LoVo (cell line): ENCODE measurements at regions not wholly inside any gene's neighbourhood (a gene's known extent, or its start where the extent isn't known, plus 50 kb on each side); places are given as distances from the start of the nearest gene placed in this dataset.
"Not testable (repeated sequence)": the region's sequence is repeated elsewhere in the genome, so short reads cannot be mapped to it uniquely, and the experiment has no call there.

ENCODE experiments used
- DNase-seq: peaks from one replicate; pipeline ENCODE4 v3.0.0-alpha.2; 2016; ENCODE audit warnings: low spot score

DNA sequence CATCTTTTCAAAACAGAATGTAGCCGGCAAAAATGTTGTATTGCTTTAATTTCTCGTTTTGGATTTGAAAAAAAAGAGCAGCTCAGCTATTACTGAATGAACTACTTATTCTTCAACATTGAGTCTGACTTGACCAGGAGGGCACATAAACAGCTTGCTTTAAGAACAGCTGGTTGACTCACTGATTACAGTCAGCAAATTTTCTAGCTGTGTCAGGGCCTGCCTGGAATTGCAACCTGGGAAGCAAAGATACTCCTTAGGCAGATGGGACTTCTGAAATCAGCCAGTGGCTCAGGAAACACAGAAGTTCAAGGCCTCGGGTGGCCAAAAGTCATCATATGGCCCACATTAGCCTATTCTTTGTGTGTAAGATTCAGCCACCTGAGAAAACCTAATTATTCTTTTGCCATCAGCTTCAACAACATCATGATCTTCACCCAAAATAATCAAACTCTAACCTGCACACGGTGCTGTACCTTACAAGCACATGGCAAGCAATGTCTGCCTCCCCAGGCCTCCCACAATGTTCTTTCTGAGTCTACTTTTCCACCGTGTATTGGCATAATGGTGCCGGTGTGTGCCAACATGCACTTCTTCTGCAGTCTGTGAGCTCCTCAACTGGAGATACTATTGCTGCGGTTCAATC, 307.2 kb downstream of the HHIPL2 start:
- no peak for DNase-seq

DNA sequence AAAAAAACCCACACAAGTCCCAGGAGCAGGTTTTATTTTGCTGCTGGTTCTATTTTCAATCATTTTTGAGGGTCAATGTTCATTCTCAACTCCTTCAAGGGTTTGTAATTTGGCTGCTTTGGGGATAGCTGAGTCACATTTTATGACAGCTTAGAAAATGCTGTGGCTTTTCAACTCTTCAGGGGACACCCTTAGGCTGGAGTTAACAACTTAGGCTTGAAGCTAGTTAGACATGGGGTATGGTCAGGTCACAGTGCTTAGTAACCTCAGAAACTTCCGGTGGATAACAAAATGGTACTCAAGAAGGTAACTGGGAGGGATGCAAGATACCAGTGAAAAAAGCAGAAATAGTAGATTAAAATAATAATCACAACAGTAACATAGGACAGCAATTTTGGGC, 308.8 kb downstream of the HHIPL2 start:
- DNase-seq: no peak

DNA sequence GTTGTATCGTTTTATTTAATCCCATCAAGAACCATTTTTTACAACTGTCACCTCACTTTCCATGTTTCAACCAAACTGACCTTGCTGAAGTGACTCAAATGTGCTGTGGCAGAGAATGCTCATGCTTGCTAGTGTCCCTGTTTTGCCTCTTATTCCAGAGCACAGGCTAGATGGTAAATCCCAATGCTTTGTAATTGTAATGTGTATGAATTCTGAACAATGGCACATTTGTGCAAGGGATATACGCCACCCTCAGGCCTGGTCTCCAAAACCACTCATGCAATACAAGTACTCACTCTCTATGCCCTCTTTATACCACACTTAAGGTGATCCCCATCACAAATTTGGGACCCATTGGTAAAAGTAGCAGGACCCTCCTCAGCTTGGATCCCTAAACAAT, 313.6 kb downstream of the HHIPL2 start:
- DNase-seq: no peak

DNA sequence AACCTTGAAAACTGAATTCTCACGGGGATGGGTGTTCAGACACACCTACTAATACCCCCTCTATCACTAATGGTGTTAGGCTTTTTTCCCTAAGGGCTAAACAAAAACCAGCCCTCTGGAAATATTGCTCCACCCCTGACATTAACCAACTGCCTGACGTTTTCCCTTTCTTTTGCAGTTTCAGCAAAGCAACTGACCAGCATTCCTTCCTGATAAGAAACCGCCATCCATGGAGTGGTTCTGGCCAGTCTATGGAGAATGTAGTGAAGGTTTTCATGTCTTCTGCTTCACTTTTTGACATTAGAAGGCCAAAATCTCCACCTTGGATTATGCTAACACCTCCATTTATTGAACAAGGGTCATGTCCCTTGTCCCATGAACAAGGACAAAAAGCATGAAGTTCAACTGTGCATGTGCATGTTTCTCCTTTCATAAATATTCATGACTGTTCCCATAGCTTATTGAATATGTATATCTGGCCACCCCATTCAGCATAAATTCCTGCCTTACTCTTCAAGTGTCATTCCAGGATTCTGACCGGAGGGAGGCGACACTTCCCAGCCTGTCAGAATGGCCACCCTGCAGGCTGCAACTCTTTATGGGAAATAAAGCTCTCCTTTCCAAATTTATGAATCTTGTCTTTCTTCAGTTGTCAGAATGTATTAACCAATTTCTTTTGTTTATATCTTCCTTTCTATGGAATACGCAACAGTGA, 314.3 kb downstream of the HHIPL2 start:
- no peak for DNase-seq

DNA sequence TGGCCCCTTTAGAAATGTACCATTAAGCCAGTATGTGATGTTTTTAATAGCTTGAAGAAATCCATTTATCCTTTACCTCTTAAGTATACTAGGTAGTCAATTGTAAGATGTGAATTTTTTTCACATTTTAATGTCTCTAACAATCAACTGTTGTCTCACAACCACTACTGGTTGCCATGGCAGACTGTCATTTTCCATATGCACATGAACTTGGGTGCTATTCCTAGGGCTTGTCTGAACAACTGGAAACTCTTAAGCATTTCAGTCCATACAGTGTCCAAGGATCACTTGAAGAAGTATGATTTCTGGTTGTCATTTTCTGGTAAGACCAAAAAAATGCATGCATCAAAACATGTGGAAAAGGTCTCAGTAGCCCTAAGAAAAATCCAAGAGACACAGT, 315.1 kb downstream of the HHIPL2 start:
- DNase-seq: no peak

DNA sequence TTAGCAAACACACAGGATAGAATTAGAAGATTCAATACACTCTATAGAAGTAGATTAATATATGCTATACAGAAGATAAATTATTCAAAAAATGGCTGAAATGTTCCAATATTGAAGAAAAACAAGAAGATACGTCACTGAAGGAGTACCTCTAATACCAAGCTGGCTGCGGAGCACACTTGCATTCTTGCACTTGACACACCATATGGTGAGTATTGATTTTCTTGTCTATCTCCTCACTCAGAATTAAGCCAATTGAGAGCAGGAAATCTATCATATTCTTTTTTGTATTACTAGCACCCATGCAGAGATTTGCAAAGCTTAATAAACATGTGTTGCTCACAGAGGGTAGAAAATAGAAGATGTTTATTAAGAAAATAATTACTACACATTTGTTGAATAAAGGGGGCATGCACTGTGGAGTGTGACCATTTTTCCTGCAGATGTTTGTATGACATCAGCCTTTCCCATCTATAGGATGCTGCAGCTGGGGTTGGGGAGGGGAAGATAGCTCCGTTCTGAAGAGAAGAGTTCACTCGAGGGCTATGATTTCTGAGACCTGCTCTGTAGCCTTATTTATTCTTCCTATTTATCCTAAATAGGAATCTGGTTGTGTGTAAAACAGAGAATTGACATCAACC, 318.1 kb downstream of the HHIPL2 start:
- no peak for DNase-seq

DNA sequence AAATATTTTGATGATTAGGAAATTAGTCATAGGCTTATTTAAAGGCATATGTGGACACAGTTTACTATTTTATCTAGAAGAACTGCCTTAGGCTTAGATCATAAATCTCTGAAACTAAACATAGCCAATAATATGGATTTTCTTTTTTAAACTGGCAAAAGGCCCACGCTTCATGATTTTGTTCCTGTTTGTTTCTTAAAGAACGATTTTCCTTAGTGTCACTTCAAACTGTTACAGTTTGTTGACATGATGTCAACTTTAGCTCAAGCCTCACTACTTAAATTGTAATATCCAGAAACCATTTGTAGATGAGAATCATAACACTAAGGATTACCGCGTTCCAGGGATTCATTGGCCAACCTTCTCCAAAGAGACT, 322.6 kb downstream of the HHIPL2 start:
- no peak for DNase-seq

DNA sequence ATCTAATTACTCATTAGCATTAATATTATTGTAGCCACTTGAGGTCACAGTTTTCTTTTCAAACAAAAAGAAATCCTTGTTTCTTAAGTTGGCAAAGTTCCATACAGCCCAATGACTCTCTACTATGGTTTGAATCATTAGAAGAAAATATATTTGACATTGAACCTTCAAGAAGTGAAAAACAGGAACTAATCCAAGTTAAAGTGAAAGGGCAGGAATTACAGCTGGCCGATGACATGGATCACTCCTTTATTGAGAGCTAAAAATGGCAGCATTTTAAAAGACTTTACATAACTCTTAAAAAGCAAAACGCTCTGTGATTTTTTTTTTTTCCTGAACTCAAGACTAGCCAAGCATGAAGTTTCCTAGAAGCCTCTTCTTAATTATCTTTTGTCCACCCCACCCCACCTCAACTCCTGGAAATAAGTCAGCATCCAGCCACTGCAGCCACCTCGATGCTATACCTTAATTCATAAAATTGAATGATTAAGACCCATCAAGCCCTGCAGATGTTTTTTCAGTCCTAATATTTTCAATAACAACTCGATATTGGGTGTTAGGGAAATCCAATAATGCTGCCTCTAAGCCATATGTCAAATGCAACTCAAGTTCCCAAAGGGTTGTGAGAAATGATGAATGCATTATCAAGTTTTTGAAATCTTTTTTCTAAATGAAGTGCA, 323.1 kb downstream of the HHIPL2 start:
- no peak for DNase-seq

DNA sequence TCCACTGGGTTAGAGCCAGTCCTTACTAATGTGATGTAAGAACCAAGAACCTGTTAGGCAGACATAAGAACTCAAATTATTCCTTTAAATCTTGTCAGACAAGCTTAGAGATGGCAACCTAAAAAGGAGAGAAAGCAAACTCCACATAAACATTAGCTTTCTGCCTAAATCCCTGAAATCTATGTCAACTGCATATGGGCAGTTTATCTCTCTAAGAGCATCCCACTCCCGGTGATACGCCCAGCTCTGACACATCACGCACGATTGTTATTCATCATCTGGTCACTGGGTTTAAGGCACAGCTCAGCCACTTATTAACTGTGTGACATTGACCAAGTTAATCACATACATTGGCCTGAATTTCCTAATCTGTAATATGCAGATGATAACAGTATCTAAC, 323.7 kb downstream of the HHIPL2 start:
- DNase-seq: no peak

DNA sequence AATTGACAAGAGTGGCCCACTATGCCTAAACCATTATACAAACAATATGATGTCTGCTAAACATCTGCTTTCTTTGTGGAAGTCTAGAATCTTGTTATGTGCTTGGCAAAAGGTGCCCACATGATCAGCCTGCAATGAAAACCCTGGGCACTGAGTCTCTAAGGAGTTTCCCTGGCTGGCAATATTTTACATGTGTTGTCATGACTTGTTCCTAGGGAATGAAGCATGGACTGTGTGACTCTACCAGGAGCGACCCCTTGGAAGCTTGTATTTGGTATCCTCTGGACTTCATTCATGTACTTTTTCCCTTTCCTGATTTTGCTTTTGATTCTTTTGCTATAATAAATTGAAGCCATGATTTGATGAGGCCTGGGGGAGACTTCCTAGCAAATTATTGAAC, 324.9 kb downstream of the HHIPL2 start:
- no peak for DNase-seq

DNA sequence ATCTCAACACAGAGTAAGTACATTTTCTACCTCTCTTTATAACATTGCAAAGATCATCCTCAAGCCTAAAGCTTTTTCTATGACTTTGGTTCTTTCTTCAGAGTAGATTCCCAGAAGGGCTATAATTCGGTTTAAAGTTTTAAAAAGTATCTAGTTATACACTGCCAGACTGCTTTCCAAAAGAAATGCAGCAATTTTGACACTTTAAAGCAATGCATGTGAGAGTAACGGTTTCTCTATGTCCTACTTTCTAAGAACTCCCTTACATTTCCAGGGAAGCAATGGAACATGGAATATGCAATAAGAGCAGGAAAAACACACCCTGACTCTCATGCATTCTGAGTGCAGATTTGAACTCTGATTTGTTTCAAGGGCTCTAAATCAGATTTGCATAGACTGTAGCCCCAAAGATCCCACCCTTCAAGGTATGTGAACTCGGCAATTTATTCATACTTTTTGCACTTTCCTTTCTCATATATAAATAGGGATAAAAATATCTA, 331.6 kb downstream of the HHIPL2 start:
- DNase-seq: no peak

DNA sequence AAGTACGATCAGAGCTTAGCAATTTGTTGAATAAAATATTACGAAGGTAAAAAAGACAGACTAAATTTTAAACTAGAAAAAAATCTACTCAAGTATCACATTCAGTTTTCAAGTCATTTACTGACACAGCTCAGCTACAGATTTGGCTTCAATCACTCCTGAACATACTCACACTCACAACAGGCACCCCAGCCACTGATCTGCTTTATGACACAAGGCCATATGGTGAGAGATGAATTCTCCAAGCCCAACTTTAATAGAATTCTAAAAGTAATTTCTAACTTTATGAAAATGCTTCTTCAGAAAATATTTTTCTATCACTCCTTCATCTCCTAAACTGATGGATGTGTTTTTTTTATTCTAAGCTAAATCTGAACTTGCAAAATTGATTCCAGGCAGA, 337.1 kb downstream of the HHIPL2 start:
- DNase-seq: no peak

DNA sequence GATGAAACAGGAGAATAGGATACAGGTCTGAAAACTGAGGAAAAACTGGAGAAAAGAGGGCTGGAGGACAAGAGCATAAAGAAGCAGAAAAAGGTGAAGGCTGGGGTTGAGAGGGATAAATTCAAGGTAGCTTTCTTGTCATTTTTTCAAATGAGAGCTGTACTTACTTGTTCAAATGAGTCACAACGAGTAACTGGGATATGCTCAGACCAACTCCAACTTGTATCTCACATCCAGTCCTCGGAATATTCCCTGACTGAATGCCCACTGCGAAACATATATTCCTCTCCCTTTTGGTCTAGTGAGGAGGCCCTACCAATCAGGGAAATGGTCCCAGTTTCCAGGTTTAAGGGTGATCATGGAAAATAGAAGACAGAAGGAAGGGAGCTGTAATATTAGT, 343.4 kb downstream of the HHIPL2 start:
- no peak for DNase-seq

DNA sequence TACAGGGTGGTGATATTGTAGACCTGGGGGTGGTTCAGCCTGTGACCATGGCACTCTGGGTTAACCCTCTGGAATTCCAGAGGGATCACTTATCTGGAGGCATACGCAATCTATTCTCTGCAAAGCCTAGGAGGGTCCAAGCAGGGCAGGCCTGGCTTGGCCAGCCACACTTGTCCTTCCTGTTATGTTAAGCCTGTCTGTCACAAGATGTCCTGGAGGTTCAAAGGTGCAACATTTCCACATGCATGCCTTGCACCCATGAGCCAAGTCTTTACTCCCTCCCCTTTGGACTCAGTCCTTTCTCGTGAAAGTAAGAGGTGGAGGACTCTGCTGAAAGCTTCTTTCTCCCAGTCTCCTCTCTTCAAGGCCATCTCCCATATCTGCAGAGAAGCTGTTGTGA, 345.1 kb downstream of the HHIPL2 start:
- DNase-seq: no peak

DNA sequence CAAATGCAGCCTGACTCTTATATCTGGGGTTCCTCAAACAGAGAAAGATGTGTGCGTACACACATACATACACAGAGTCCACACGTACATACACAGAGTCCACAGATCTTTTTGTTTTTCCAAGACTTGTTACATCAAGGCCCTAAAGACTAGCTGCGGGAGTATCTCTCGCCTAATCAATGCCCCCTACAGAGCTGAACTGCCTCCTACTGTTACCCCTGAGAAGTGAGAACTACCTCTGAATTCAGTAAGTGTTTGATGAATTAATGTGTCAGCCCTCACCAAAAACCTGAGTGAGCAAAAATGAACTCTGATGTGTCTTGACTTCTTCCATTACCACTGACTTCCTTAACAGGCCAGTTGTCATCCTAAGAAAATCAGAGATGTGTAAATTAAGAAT, 351.2 kb downstream of the HHIPL2 start:
- DNase-seq: no peak

DNA sequence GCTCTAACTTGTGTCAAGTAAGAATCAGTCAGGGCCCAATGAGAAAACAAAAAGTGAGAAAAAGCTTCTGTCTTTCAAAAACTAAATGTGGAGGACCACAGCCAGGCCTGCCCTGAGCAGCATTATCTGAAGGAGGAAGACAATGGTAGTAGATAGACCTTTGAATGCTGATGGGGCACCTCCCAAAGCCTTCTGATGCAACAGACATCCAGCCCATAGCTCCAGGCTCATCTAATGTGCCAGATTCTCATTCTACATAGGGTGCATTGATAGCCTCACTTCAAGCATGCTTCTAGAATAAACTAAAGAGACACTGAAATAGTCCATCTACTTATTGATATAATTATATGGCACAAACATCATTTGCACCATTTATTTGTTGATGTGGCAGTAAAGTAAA, 351.6 kb downstream of the HHIPL2 start:
- no peak for DNase-seq

DNA sequence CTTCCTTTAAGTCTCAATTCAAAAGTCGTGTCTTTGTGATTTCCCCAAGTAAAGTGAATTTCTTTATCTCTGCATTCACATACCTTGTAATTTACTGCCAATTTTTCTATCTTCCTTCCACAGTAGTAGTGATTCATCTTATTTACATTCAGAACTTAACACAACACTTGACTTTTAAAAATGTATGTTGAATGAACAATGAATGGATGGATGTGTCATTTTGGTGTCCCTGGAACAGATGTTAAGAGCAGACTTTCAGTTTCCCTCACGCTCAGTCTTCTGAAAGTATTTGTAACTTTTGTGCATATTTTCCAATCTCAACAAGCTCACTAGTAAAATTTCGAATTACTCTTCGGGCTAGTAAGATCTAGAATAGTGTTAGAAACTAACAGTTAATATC, 352.0 kb downstream of the HHIPL2 start:
- no peak for DNase-seq

DNA sequence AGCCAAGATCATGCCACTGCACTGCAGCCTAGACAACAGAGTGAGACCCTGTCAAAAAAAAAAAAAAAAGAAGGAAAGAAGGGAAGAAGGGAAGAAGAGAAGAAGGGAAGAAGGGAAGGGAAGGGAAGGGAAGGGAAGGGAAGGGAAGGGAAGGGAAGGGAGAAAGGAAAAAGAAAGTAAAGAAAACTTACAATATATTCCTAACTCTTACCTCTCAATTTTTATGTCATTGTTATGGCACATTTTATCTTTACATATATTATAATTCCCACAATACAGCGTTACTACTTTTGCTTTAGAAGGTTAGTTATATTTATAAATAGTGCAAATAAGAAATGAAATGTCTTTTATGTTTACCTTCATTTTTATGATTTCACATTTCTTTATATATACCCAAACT, 358.7 kb downstream of the HHIPL2 start:
- DNase-seq: no peak

DNA sequence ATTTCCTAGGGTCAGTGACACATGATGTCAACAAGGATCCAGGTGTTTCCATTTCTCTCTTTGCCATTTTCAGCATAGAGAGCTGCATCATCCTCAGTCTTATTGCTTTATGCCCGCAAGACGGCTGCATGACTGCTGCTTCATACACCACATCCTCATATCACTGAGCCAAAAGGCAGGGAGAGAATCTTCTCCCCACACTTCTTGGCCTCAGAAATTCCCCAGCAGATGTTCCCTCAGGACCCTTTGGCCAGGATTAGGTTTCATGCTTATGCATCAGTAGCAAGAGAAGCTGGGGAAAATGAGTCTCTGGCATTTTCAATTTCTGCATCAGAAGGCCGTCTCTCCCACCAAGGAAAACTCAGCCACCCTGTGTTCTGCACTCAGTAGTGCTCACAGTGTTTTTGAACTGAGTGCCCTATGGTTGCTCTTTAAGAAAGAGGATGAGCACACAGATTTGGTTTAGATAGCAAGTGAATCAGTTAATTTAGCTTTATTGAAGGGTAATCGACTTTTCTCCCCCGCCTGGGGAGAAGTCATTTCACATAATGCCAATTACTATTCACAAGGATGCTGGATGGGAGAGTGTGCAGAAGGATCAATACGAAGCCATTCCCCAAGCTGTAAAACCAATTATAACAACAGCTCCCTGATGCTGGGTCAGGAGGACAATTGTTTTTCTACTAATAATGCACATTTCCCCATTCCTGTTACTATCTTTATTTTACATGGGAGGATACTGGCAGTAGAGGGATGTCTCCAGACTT, 360.2 kb downstream of the HHIPL2 start:
- DNase-seq: no peak

DNA sequence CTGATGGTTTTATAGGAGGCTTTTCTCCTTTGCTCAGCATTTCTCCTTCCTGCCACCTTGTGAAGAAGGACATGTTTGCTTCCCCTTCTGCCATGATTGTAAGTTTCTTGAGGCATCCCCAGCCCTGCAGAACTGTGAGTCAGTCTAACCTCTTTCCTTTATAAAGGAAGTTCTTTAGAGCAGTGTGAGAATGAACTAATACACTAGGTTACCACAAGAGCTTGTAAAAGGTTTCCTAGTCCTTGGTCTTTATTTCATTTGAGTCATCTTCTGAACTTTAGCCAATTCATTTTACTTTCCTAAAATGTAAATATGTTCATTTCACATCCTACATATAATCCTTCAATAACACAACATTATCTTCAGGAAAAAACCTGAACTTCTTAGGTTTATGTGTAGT, 365.3 kb downstream of the HHIPL2 start:
- no peak for DNase-seq

DNA sequence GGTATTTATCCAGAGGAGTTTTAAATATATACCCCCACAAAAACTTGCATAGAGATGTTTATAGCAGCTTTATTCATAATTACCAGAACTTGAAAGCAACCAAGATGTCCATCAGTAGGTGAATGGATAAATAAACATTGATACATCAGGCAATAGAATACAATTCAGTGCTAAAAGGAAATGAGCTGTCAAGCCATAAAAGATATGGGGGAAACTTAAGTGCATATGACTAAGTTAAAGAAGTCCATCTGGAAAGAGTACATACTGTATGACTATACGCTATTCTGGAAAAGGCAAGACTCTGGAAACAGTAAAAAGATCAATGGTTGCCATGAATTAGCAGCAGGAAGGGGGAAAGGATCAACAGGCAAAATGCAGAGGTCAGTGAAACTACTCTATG, 366.7 kb downstream of the HHIPL2 start:
- no peak for DNase-seq

DNA sequence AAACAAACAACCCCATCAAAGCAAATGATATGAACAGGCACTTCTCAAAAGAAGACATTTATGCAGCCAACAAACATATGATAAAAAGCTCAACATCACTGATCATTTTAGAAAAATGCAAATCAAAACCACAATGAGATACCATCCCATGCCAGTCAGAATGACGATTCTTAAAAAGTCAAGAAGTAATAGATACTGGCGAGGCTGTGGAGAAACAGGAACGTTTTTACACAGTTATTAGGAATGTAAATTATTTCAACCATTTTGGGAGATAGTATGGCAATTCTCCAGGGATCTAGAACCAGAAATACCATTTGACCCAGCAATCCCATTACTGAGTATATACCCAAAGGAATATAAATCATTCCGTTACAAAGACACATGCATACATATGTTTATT, 370.4 kb downstream of the HHIPL2 start:
- not testable (repeated sequence) for DNase-seq
